Stomach (tissue), 8 donors: ENCODE measurements at regions not wholly inside any gene's neighbourhood (a gene's known extent, or its start where the extent isn't known, plus 50 kb on each side); places are given as distances from the start of the nearest gene placed in this dataset.
"Not testable (repeated sequence)": the region's sequence is repeated elsewhere in the genome, so short reads cannot be mapped to it uniquely, and the experiment has no call there.

ENCODE experiments used
- DNase-seq, 2 donors: peaks; one replicate each; pipeline versions ENCODE4 v3.0.0 to v3.0.0-alpha.2; 2013 to 2019
- H3K27ac ChIP-seq, 5 donors: fragments of 200-600 bp in 4 of 5; sonication (generic) in 4 of 5; one replicate each; pipeline ENCODE4 v1.5.1; 2013 to 2019; ENCODE audit warnings: mild to moderate bottlenecking in 1 of 5, moderate library complexity in 1 of 5
- H3K27me3 ChIP-seq, 3 donors: fragments of 200-600 bp; sonication (generic); one replicate each; pipeline ENCODE4 v1.5.1; 2017 to 2019; ENCODE audit warnings: mixed run types in 1 of 3
- H3K36me3 ChIP-seq, 4 donors: fragments of 200-600 bp; sonication (generic); 1 replicate in 3 of 4; 2 replicates in 1 of 4; pipeline ENCODE4 v1.5.1; 2016 to 2019
- H3K4me1 ChIP-seq, 4 donors: fragments of 200-600 bp; sonication (generic); one replicate each; pipeline ENCODE4 v1.5.1; 2016 to 2019
- H3K4me3 ChIP-seq, 4 donors: fragments of 200-600 bp; sonication (generic) in 3 of 4; one replicate each; pipeline ENCODE4 v1.5.1; 2016 to 2019; ENCODE audit warnings: mild to moderate bottlenecking in 1 of 4
- H3K9me3 ChIP-seq, 4 donors: fragments of 200-600 bp; sonication (generic); one replicate each; pipeline ENCODE4 v1.5.1; 2016 to 2019
- WGBS, 5 donors: extraction: QIAGEN DNeasy Blood & Tissue Kit in 3 of 5; methylation state at CpG; one replicate each; pipeline versions ENCODE4 v1.1.5 to v1.1.7; 2013 to 2018; 5-methylcytosine and 5-hydroxymethylcytosine counted together
- intact Hi-C: fragments of 100-400 bp; cut with DNase I; formaldehyde crosslinking; loops from one replicate; pipeline ENCODE4 v1.15.1; 2023; ENCODE audit warnings: low total_unique reads
- donor health status: healthy with polysubstance abuse.
- donor health status: Bipolar disorder and iron deficiency.
- donor health status: healthy.

- H3K4me1 ChIP-seq, H3K36me3 ChIP-seq, H3K27ac ChIP-seq, DNase-seq, H3K9me3 ChIP-seq, H3K27me3 ChIP-seq, H3K4me3 ChIP-seq, intact Hi-C loops: not testable (repeated sequence)
- 45 to 66% (median 52%) methylated on average over 2 to 9 of the region's 10 CpGs for WGBS, 5 donors
Observed at GRCh38 chr22:12541412-12542170, 2986.4 kb upstream of the OR11H1 start.

- 55 to 68% (median 65%) methylated on average over 4 to 5 of the region's 5 CpGs for WGBS, 5 donors
- DNase-seq, intact Hi-C loops, H3K27me3 ChIP-seq, H3K9me3 ChIP-seq, H3K4me3 ChIP-seq, H3K27ac ChIP-seq, H3K4me1 ChIP-seq, H3K36me3 ChIP-seq: not testable (repeated sequence)
Observed at GRCh38 chr22:12553366-12553765, 2974.6 kb upstream of the OR11H1 start.

- DNase-seq, H3K4me3 ChIP-seq, H3K9me3 ChIP-seq, H3K4me1 ChIP-seq, intact Hi-C loops, H3K36me3 ChIP-seq, H3K27ac ChIP-seq, H3K27me3 ChIP-seq: not testable (repeated sequence)
- WGBS, 5 donors, result 61 to 81% (median 69%) methylated on average over 6 to 9 of the region's 9 CpGs
Observed at GRCh38 chr22:12554648-12555192, 2973.3 kb upstream of the OR11H1 start.

GRCh38 chr22:12571500-12571899 lies 2956.5 kb upstream of the OR11H1 start:
- DNase-seq, H3K27me3 ChIP-seq, H3K4me1 ChIP-seq, H3K36me3 ChIP-seq, intact Hi-C loops, H3K9me3 ChIP-seq, H3K4me3 ChIP-seq, H3K27ac ChIP-seq: not testable (repeated sequence)

GRCh38 chr22:12579655-12580054 lies 2948.3 kb upstream of the OR11H1 start:
- H3K27ac ChIP-seq, DNase-seq, H3K27me3 ChIP-seq, H3K36me3 ChIP-seq, H3K4me1 ChIP-seq, H3K4me3 ChIP-seq, intact Hi-C loops: not testable (repeated sequence)
- 0 to 19% (median 7%) methylated on average over 1 to 3 of the region's 3 CpGs for WGBS, 5 donors
- peaks cover 0 to 12% (median 4%) of the 10 kb centered on the region in 4 donors for H3K9me3 ChIP-seq

GRCh38 chr22:12584457-12584856 lies 2943.5 kb upstream of the OR11H1 start:
- DNase-seq, H3K4me3 ChIP-seq, H3K27me3 ChIP-seq, intact Hi-C loops, H3K27ac ChIP-seq, H3K4me1 ChIP-seq, H3K36me3 ChIP-seq: not testable (repeated sequence)
- 59 to 67% (median 64%) methylated on average over 8 to 17 of the region's 17 CpGs for WGBS, 5 donors
- H3K9me3 ChIP-seq, result peaks cover 4 to 17% (median 10%) of the 10 kb centered on the region in 4 donors

GRCh38 chr22:12584874-12585273 lies 2943.1 kb upstream of the OR11H1 start:
- intact Hi-C loops, H3K27me3 ChIP-seq, H3K36me3 ChIP-seq, DNase-seq, H3K4me1 ChIP-seq, H3K4me3 ChIP-seq, H3K27ac ChIP-seq: not testable (repeated sequence)
- 64 to 80% (median 74%) methylated on average over 5 of the region's 5 CpGs for WGBS, 5 donors
- peaks cover 5 to 22% (median 10%) of the 10 kb centered on the region in 4 donors for H3K9me3 ChIP-seq

- H3K36me3 ChIP-seq, H3K27ac ChIP-seq, DNase-seq, intact Hi-C loops, H3K4me1 ChIP-seq, H3K27me3 ChIP-seq, H3K4me3 ChIP-seq: not testable (repeated sequence)
- WGBS, 5 donors, result 73 to 81% (median 77%) methylated on average over 13 of the region's 13 CpGs
- H3K9me3 ChIP-seq, result peaks cover 3 to 75% (median 61%) of the 10 kb centered on the region in 4 donors
Observed at GRCh38 chr22:12595724-12596123, 2932.3 kb upstream of the OR11H1 start.

- H3K27me3 ChIP-seq, intact Hi-C loops, H3K4me3 ChIP-seq, H3K27ac ChIP-seq, H3K4me1 ChIP-seq, DNase-seq, H3K36me3 ChIP-seq: not testable (repeated sequence)
- peaks cover 11 to 79% (median 65%) of the 10 kb centered on the region in 4 donors for H3K9me3 ChIP-seq
- 67 to 80% (median 70%) methylated on average over 4 of the region's 4 CpGs for WGBS, 5 donors
Observed at GRCh38 chr22:12597778-12598177, 2930.2 kb upstream of the OR11H1 start.

- WGBS, 5 donors, result 71 to 77% (median 73%) methylated on average over 16 of the region's 16 CpGs
- H3K4me1 ChIP-seq, DNase-seq, H3K36me3 ChIP-seq, H3K27ac ChIP-seq, intact Hi-C loops, H3K27me3 ChIP-seq: not testable (repeated sequence)
- Histone ChIP-seq H3K9me3 (peaks cover 11 to 78% (median 54%) of the 10 kb centered on the region in 4 donors), H3K4me3 (peak overlapping the region in 2 of 4 donors; percentile 20 to 27)
Observed at GRCh38 chr22:12601510-12601869, 2926.5 kb upstream of the OR11H1 start.
